ENCODE measurements at regions not wholly inside any gene's neighbourhood (a gene's known extent, or its start where the extent isn't known, plus 50 kb on each side); places are given as distances from the start of the nearest gene placed in this dataset.

GRCh38 chr2:19569300-19569791 is 210.9 kb upstream of the OSR1 start:
- WGBS, 2 donors = 24 to 33% methylated on average over 3 of the region's 3 CpGs
- DNase-seq = no peak
- H3K36me3 ChIP-seq = no peaks in the 10 kb centered on the region
- H3K4me1 ChIP-seq = no peaks in the 10 kb centered on the region
- H3K4me3 ChIP-seq (replicated peaks in 1 of 3) = no peak overlapping the region
- intact Hi-C loops (cut with DNase I) = no loop called here
- no peaks in the 10 kb centered on the region for H3K9me3 ChIP-seq
- no peaks in the 10 kb centered on the region for H3K27me3 ChIP-seq
- H3K27ac ChIP-seq = no peak overlapping the region
- TF ChIP-seq POLR2A (IDR thresholded peaks at IDR 0.05) (no peak), CTCF (IDR thresholded peaks at IDR 0.05) (no peak)

- DNase-seq = no peak
- TF ChIP-seq CTCF (IDR thresholded peaks at IDR 0.05) = no peak
- TF ChIP-seq POLR2A (IDR thresholded peaks at IDR 0.05) = no peak
- Histone ChIP-seq H3K27me3 (no peaks in the 10 kb centered on the region), H3K36me3 (no peaks in the 10 kb centered on the region), H3K9me3 (no peaks in the 10 kb centered on the region), H3K4me1 (no peaks in the 10 kb centered on the region), H3K4me3 (replicated peaks in 1 of 3) (no peak overlapping the region), H3K27ac (no peak overlapping the region)
- 92 to 94% methylated on average over 5 of the region's 5 CpGs for WGBS, 2 donors
- intact Hi-C loops (cut with DNase I) = no loop called here
These were observed 210.4 kb upstream of the OSR1 start for GRCh38 chr2:19568809-19569208.

GRCh38 chr2:19560785-19561184 is 202.4 kb upstream of the OSR1 start:
- TF ChIP-seq CTCF (IDR thresholded peaks at IDR 0.05) (no peak), POLR2A (IDR thresholded peaks at IDR 0.05) (no peak)
- Histone ChIP-seq H3K9me3 (no peaks in the 10 kb centered on the region), H3K36me3 (no peaks in the 10 kb centered on the region), H3K4me1 (no peaks in the 10 kb centered on the region), H3K27me3 (no peaks in the 10 kb centered on the region), H3K4me3 (replicated peaks in 1 of 3) (no peak overlapping the region), H3K27ac (no peak overlapping the region)
- intact Hi-C loops (cut with DNase I) = no loop called here
- DNase-seq = no peak

- 60 to 61% methylated on average over 9 of the region's 9 CpGs for WGBS, 2 donors
- intact Hi-C loops (cut with DNase I) = no loop called here
- TF ChIP-seq CTCF (IDR thresholded peaks at IDR 0.05) = no peak
- no peak for TF ChIP-seq POLR2A (IDR thresholded peaks at IDR 0.05)
These were observed 201.3 kb upstream of the OSR1 start for GRCh38 chr2:19559596-19560240.

GRCh38 chr2:19556648-19557047 is 198.2 kb upstream of the OSR1 start:
- Histone ChIP-seq H3K36me3 (no peaks in the 10 kb centered on the region), H3K27me3 (no peaks in the 10 kb centered on the region), H3K27ac (no peak overlapping the region), H3K4me3 (replicated peaks in 1 of 3) (no peak overlapping the region), H3K4me1 (no peaks in the 10 kb centered on the region), H3K9me3 (no peaks in the 10 kb centered on the region)
- 78 to 85% methylated on average over 2 of the region's 2 CpGs for WGBS, 2 donors
- TF ChIP-seq CTCF (IDR thresholded peaks at IDR 0.05) (no peak), POLR2A (IDR thresholded peaks at IDR 0.05) (no peak)
- intact Hi-C loops (cut with DNase I) = no loop called here
- DNase-seq = no peak

More at GRCh38 chr2:19559596-19560240, 201.3 kb upstream of the OSR1 start:
- Histone ChIP-seq H3K4me3 (replicated peaks in 1 of 3) (no peak overlapping the region), H3K9me3 (no peaks in the 10 kb centered on the region), H3K27ac (no peak overlapping the region), H3K4me1 (no peaks in the 10 kb centered on the region), H3K36me3 (no peaks in the 10 kb centered on the region), H3K27me3 (no peaks in the 10 kb centered on the region)
- no peak for DNase-seq
